NCI-H774 (cell line): ENCODE measurements at regions not wholly inside any gene's neighbourhood (a gene's known extent, or its start where the extent isn't known, plus 50 kb on each side); places are given as distances from the start of the nearest gene placed in this dataset.
"Not testable (repeated sequence)": the region's sequence is repeated elsewhere in the genome, so short reads cannot be mapped to it uniquely, and the experiment has no call there.

Experiments used
- DNase-seq: peaks from one replicate; lab custom pipeline; 2025; lab: John Stamatoyannopoulos, UW

DNA sequence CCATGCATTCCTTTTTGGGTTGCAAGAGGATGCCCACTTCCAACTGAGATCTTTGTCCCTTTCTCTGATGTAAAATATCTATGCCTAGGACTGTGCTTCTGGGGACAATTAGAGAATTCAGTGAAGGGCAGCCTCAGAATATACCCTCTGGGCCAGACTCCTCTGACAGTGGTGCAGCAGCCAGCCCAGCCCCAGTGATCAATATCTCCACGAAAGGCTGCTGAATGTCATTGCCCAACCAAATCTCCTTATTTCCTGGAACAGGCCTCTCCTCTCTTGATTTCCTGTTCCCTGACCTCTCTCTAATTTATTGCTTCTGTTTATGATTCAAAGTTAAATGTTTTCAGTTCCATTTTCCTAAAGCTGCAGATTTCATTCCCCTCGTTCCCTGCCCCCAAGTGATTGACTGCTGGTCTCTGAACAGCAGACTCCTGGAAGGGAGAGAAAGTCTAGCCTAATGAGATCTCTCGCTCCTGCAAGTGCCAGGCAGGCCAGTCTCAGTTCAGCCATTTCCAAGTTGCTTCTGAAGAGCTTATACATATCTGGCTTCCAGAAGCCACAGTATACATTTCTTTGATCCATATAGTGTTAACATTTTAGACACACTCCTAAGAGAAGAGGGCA is 104.4 kb upstream of the SALL1 start:
- no peak for DNase-seq

DNA sequence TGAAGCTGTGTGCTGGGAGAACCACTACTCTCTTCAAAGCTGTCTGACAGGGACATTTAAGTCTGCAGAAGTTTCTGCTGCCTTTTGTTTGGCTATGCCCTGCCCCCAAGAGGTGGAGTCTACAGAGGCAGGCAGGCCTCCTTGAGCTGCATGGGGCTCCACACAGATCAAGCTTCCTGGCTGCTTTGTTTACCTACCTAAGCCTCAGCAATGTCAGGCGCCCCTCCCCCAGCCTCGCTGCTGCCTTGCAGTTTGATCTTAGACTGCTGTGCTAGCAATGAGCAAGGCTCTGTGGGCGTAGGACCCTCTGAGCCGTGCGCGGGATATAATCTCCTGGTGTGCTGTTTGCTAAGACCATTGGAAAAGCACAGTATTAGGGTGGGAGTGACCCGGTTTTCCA is 103.3 kb upstream of the SALL1 start:
- not testable (repeated sequence) for DNase-seq

DNA sequence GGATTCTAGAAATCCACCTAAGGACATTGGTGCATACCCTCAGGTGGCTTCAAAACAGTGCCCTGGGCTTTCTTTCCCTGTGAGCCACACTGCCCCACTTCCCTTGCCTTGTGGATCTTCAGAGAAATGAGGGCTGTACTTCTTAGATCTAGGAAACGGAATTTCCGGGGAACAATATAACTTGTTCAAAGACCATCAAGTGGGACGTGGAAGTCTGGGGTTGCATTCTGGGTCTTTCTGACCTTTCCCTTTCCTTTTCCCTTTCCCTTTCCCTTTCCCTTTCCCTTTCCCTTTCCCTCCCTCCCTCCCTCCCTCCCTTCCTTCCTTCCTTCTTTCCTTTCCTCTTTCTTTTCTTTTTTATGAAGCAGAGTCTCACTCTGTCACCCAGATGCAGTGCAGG is 97.1 kb upstream of the SALL1 start:
- DNase-seq, result no peak

DNA sequence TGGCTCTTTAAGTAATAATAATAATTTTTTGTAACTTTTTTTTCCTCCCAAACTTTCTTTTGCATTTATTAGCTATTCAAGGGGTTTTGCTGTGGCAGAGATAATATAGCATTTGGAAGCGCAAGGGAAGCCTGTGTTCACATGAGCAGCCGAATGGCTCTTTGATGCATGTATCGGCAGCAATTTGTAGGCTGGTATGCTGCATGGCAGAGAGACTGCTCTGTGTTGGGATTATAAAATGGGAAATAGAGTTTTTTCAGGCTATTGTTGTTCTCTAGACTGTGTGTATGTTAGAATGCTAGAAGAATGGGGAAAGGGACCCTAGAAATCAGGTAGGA is 94.6 kb upstream of the SALL1 start:
- DNase-seq, result no peak

GRCh38 chr16:51244887-51245657 is 94.0 kb upstream of the SALL1 start:
- DNase-seq, result no peak

GRCh38 chr16:51243936-51244436 is 92.9 kb upstream of the SALL1 start:
- peak; percentile 24 for DNase-seq

DNA sequence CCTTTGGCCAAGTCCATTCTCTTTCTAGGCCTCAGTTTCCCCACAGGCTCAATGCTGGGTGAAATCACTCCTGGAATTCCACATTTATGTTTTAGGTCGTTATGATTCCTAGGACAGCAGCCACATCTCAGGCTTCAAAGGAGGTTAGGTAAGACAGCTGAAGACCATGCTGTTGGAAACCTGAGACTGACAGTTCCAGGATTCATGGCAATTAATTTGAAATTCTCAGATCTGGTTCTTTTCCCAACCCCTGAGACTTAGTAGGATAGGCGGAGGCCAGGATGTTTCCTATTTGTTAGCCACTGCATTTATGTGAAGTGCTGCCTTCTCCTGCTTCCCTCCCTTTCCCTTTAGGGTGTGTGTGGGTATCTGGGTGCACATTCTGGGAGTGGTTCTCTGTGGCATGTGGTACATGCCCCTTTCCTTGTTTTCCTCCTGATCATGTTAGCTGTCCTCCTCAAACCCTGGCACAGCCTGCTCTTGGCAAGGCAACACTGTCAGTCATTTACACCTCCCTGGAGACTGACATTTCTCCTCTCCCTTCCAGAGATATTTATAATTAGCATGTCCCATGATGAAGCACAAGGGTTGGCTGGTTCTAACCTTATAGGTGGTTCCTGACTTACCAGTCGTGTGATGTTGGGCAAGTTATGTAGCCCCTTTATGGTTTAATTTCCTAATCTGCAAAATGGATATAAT is 91.4 kb upstream of the SALL1 start:
- DNase-seq, result no peak

DNA sequence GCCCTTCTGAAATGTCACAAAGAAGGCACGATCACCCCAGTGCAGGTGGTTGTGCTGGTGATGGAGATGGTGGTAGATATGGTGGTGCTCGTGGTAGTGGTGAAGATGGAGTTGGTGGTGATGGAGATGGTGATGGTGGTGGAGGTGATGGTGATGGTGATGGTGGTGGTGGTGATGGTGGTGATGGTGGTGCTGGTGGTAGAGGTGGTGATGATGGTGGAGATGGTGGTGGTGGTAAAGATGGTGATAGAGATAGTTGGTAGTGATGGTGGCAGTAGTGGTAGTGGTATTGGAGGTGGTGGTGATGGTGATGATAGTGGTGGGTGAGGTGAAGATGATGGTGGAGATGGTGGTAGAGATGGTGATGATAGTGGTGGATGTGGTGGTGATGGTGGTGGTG is 88.1 kb upstream of the SALL1 start:
- no peak for DNase-seq

DNA sequence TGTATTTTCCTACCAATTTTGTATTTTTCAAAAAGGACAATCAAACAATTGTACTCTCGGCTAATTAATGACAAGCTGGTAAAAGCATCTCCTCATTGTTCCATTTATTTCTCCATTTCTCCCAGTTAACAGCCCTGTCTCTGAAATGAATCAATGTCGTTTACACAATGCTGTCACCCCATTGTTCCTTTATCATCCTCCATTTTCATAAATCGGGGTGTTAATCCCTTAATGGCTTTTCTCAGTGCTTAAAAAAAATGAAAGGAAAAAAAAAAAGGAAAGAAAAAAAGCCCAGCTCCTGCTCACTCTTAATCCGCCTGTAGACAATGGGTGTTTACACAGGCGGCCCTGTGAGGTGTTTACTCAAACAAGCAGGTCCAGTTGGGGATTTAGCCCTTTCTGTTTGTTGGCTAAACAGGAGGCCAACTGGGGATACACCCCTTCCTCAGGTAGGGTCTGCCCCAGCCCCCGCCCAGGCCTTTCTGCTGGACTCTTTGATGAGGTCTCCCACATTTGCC is 86.8 kb upstream of the SALL1 start:
- peak; percentile 81 for DNase-seq

GRCh38 chr16:51237207-51237606 is 86.1 kb upstream of the SALL1 start:
- DNase-seq, result no peak

- DNase-seq, result no peak
These were observed 85.5 kb upstream of the SALL1 start for GRCh38 chr16:51236583-51236982.

DNA sequence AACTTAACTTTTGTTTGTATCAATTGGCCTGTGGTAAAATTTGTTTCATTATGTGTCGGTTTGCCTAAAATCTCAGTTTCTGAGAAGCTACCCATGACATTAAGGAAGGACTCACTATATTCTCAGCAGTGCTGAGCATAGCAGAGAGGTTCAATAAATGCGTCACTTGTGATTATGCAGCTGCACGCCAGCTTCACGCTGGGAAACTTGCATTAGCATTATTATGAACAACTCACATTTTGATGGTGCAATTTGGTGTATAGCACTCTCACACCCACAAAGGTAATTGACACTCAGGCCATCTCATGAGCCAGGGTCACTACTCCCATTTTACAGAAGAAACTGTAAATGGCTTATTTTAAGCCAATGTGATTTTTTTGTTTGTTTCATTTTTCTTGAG is 80.6 kb upstream of the SALL1 start:
- no peak for DNase-seq

GRCh38 chr16:51230035-51230434 is 79.0 kb upstream of the SALL1 start:
- not testable (repeated sequence) for DNase-seq

DNA sequence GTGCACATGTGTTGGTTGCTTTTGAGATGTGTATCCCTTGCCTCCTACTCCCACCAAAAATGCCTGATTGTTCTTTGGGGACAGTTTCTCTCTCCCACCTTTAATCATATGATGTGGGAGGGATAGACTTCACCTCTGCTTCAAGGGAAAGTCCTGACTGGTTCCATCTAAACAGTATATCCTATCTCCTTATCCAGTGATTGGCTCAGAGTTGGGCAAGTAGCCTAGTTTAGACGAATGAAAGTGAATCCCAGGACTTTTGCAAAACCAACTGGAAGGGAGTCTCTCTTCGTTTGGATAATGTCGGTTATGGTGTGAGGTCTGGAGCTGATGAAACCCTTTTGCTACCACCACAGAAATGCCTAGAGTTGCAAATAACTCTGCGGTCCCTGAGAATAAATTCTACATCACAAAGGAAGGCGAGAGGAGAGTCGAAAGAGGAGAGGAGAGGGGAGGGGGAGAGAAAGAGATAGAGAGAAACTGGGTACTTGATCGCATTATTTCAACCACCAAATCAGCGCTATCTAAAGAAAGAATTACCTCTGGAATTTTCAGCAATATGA is 77.1 kb upstream of the SALL1 start:
- no peak for DNase-seq

DNA sequence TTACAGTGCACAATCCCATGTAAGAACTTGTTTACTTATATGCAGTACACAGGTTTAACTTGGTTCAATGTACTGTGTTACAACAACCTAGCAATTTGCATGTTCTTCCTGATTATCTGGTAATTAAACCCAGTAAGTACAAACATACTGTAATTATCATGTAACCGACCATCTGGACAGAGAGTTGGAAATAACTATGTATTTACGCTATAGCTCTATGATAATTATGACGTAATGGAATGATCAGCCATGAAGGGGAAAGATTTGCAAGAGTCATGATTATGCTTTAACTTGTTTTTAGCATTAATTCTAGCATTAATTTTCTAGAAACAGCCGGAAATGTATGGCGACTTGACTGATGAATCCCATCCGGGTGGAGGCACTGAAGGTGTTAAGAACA is 74.8 kb upstream of the SALL1 start:
- DNase-seq, result peak; percentile 91

- DNase-seq, result no peak
These were observed 73.2 kb upstream of the SALL1 start for GRCh38 chr16:51224317-51224716.

GRCh38 chr16:51222016-51222415 is 70.9 kb upstream of the SALL1 start:
- DNase-seq, result no peak

GRCh38 chr16:51211148-51211547 is 60.1 kb upstream of the SALL1 start:
- no peak for DNase-seq

DNA sequence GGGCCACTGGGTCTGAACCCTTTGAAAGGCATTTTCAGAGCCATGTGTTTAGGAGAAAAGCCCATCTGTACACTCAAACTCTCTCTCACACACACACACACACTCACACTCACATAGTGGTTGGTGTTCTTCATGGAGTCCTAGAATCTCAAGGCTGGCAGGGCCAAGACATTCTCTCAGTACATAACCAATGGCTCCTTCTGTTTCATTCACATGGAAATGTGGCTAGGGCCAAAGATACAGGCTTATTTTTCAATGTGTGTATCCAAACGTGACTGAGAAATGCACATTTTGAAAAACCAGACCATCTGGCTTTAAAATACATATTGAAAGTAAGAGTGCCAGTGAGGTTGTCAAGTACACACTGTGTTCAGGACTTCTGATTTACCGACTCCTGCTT is 59.0 kb upstream of the SALL1 start:
- DNase-seq, result no peak

- no peak for DNase-seq
These were observed 50.5 kb upstream of the SALL1 start for GRCh38 chr16:51201604-51202003.
